Astrocyte of the spinal cord (primary cell): ENCODE measurements at regions not wholly inside any gene's neighbourhood (a gene's known extent, or its start where the extent isn't known, plus 50 kb on each side); places are given as distances from the start of the nearest gene placed in this dataset.
"Not testable (repeated sequence)": the region's sequence is repeated elsewhere in the genome, so short reads cannot be mapped to it uniquely, and the experiment has no call there.

Source experiments
- DNase-seq: peaks from one replicate; pipeline ENCODE4 v3.0.0; 2011; ENCODE audit warnings: low read depth, low spot score
- H3K4me3 ChIP-seq: 2 replicates; pipeline ENCODE4 v1.5.1; 2011; ENCODE audit warnings: low read depth, mild to moderate bottlenecking, low read length, moderate library complexity
- in situ Hi-C: cut with HindIII; loops from 2 replicates; pipeline ENCODE4 v1.10.0; 2017; ENCODE audit warnings: low sequenced_read_pairs
- TF ChIP-seq, protein P1 (sequence below): IDR thresholded peaks from 2 replicates; pipeline ENCODE4 v1.5.1; 2012; ENCODE audit warnings: low read depth, mild to moderate bottlenecking, low read length, inconsistent platforms

DNA sequence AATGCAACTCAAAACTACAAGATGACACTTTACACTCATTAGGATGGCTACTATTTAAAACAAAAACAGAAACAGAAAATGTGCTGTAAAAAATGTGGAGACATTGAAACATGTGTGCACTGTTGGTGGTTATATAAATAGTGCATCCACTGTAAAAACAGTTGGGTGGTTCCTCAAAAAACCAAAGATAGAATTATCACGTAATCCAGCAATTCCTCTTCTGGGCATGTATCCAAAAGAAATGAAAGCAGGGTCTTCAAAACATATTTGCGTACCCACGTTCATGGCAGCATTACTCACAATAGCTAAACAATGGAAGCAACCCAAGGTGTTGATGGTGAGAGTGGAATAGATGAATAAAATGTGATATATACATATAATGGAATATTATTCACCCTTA, 967.2 kb downstream of the TRAM1L1 start:
- TF ChIP-seq, protein P1, sequence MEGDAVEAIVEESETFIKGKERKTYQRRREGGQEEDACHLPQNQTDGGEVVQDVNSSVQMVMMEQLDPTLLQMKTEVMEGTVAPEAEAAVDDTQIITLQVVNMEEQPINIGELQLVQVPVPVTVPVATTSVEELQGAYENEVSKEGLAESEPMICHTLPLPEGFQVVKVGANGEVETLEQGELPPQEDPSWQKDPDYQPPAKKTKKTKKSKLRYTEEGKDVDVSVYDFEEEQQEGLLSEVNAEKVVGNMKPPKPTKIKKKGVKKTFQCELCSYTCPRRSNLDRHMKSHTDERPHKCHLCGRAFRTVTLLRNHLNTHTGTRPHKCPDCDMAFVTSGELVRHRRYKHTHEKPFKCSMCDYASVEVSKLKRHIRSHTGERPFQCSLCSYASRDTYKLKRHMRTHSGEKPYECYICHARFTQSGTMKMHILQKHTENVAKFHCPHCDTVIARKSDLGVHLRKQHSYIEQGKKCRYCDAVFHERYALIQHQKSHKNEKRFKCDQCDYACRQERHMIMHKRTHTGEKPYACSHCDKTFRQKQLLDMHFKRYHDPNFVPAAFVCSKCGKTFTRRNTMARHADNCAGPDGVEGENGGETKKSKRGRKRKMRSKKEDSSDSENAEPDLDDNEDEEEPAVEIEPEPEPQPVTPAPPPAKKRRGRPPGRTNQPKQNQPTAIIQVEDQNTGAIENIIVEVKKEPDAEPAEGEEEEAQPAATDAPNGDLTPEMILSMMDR, result no peak
- peak; percentile 33 for DNase-seq
- in situ Hi-C loops, result no loop called here
- no peak overlapping the region for H3K4me3 ChIP-seq

DNA sequence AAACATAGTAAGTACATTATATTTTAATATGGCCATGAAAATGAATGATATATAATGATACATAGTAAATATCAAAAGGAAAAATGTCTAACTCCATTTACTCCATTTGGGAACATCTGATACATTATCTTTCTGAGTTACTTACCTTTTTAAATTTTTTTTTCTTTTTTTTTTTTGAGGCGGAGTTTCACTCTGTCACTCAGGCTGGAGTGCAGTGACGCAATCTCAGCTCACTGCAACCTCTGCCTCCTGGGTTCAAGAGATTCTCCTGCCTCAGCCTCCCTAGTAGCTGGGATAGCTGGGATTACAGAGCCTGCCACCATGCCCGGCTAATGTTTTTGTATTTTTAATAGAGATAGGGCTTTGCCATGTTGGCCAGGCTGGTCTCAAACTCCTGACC, 972.5 kb downstream of the TRAM1L1 start:
- in situ Hi-C loops, DNase-seq: not testable (repeated sequence)

DNA sequence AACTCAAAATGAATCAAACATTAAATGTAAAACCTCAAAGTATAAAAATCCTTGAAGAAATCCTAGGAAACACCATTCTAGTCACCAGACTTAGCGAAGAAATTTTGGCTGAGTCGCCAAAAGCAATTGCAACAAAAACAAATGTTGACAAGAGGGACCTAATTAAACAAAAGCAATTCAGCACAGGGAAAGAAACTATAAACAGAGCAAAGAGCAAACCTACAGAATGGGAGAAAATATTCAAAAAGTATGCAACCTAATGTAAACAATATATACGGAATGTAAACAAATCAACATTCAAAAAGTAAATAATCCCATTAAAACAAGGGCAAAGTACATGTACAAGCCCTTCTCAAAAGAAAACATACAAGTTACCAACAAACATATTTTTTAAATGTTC, 974.7 kb downstream of the TRAM1L1 start:
- in situ Hi-C loops, result no loop called here

More for the DNA sequence above, 972.5 kb downstream of the TRAM1L1 start:
- H3K4me3 ChIP-seq, result not testable (repeated sequence)

DNA sequence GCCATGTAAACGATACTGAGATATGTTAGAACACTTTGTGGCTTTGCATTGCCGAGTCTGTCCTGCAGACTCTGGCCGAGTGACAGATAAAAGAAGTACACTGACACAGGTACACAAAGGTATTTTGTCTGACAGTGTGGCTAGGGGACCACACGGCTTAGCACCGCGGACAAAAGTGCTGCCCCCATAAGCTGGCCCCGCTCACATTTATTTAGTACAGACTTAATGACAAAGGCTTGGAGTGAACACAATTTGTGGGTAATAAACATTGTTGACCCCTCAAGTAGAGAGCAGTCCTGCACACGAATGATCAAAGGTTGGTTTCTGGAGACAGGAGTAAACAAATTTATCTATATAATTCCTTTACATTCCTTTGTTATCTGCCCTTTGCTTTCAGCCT, 976.8 kb downstream of the TRAM1L1 start:
- TF ChIP-seq, protein P1, result no peak

More for the DNA sequence above, 974.7 kb downstream of the TRAM1L1 start:
- H3K4me3 ChIP-seq, result no peak overlapping the region
- TF ChIP-seq, protein P1, result no peak
- DNase-seq, result no peak

DNA sequence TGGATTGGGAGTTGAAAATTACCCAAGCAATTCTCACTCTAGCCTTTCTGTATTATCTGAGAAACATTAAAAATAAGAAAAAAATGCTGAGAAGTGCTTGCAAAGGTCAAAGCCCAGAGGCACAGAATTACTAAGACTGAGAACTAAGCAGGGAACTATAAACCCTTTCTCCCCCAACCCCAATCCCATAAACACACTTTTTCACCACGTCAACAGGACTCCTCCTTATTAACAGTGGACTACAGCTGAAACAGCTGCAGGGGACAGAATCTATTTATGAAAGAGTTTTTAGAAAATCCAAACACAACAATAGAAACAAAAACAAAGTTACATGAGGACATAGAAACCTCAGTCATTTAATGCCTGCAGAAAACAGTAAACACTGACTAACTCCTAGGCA, 984.1 kb downstream of the TRAM1L1 start:
- no peak overlapping the region for H3K4me3 ChIP-seq
- TF ChIP-seq, protein P1, result no peak
- in situ Hi-C loops, result no loop called here
- DNase-seq, result no peak

More for the DNA sequence above, 976.8 kb downstream of the TRAM1L1 start:
- in situ Hi-C loops, result no loop called here
- no peak overlapping the region for H3K4me3 ChIP-seq
- no peak for DNase-seq

DNA sequence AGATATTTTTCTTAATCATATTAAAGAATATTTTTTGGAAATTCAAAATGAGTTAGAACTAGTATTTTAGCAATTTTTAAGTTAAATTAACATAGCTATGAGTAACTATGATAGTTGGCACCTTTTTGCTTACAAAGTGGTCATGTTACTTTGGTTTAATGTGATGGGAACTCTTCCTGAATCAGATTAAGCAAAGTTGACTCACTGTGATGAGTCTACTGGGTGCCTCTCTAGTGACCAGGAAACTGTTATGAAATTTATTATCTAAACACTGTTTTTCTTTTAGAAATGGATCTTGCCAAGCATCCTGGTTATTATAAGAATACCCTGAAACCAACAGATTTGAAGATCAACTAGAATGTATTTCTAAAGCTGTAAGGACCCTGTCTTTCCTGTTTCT, 985.8 kb downstream of the TRAM1L1 start:
- in situ Hi-C loops, result no loop called here
- H3K4me3 ChIP-seq, result no peak overlapping the region
- TF ChIP-seq, protein P1, result no peak
- no peak for DNase-seq

DNA sequence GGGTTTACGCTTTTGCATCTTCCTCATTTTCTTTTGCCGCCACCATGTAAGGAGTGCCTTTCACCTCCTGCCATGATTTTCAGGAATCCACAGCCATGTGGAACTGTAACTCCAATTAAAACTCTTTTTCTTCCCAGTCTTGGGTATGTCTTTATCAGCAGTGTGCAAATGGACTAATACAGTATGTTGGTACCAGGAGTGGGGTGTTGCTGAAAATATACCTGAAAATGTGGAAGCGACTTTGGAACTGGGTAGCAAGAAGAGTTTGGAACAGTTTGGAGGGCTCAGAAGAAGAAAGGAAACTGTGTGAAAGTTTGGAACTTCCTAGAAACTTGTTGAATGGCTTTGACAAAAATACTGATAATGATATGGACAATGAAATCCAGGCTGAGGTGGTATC, 983.9 kb upstream of the NDST4 start:
- DNase-seq, in situ Hi-C loops: not testable (repeated sequence)

DNA sequence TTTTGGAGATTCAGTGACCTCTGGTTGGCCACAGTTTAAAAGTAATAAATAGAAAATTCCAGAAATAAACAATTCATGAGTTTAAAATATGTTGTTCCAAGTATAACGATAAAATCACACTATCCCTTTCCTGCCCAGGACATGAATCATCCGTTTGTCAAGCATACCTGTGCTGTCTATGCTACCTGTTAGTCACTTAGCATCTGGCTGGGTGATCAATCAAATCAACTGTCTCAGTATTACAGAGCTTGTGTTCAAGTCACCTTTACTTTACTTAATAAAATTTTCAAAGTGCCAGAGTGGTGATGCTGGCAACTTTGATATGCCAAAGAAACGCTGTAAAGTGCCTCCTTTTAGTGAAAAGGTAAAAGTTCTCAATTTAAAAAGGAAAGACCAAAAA, 979.5 kb upstream of the NDST4 start:
- H3K4me3 ChIP-seq, result no peak overlapping the region
- DNase-seq, result no peak
- in situ Hi-C loops, result no loop called here
- TF ChIP-seq, protein P1, result no peak

More for the DNA sequence above, 983.9 kb upstream of the NDST4 start:
- not testable (repeated sequence) for H3K4me3 ChIP-seq
